ENCODE measurements at regions not wholly inside any gene's neighbourhood (a gene's known extent, or its start where the extent isn't known, plus 50 kb on each side); places are given as distances from the start of the nearest gene placed in this dataset.

GRCh38 chr6:98295515-98296175 lies 538.7 kb upstream of the POU3F2 start:
- Mint-ChIP-seq H3K27ac (no peak overlapping the region), H3K36me3 (no peaks in the 10 kb centered on the region), H3K4me3 (no peak overlapping the region), H3K27me3 (no peaks in the 10 kb centered on the region), H3K9me3 (peaks cover 0 to 4% of the 10 kb centered on the region in 2 donors), H3K4me1 (no peaks in the 10 kb centered on the region)
- ATAC-seq (replicated peaks) (no peak), DNase-seq (no peak)

- Mint-ChIP-seq H3K4me3 (no peak overlapping the region), H3K27me3 (no peaks in the 10 kb centered on the region), H3K9me3 (peaks cover 2 to 5% of the 10 kb centered on the region in 2 donors), H3K27ac (no peak overlapping the region), H3K4me1 (no peaks in the 10 kb centered on the region), H3K36me3 (no peaks in the 10 kb centered on the region)
- ATAC-seq (replicated peaks) = no peak
- no peak for DNase-seq
Measured at GRCh38 chr6:98308564-98308963, 525.8 kb upstream of the POU3F2 start.

DNA sequence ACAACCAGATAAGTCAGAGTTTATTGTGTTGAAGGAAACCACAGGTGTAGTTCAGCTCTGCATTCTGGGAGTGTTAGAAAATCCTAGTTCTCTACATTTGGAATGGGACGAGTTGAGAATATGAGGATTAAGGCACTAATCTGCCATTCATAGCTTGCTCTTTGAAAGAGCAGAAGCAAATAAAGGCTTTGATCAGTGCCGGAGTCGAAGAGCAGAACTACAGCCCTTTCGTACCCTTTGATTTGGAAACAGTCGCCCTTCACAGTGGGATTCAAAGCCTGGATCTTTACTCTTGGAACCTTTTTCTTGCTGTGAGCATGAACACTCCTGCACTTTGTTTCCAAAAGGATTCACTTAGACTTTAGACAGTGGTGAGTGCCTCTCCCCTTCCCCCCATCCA lies 523.9 kb upstream of the POU3F2 start:
- ATAC-seq (replicated peaks) (no peak), DNase-seq (no peak)
- H3K27ac Mint-ChIP-seq = no peak overlapping the region
- no peak overlapping the region for H3K4me3 Mint-ChIP-seq
- H3K9me3 Mint-ChIP-seq = peaks cover 2 to 5% of the 10 kb centered on the region in 2 donors
- no peaks in the 10 kb centered on the region for H3K36me3 Mint-ChIP-seq
- H3K27me3 Mint-ChIP-seq = no peaks in the 10 kb centered on the region
- H3K4me1 Mint-ChIP-seq = no peaks in the 10 kb centered on the region

GRCh38 chr6:98323605-98324004 lies 510.8 kb upstream of the POU3F2 start:
- H3K27me3 Mint-ChIP-seq = no peaks in the 10 kb centered on the region
- no peak overlapping the region for H3K4me3 Mint-ChIP-seq
- peaks cover 0 to 5% of the 10 kb centered on the region in 2 donors for H3K9me3 Mint-ChIP-seq
- no peaks in the 10 kb centered on the region for H3K4me1 Mint-ChIP-seq
- no peak for DNase-seq
- H3K36me3 Mint-ChIP-seq = no peaks in the 10 kb centered on the region
- no peak for ATAC-seq (replicated peaks)
- no peak overlapping the region for H3K27ac Mint-ChIP-seq

DNA sequence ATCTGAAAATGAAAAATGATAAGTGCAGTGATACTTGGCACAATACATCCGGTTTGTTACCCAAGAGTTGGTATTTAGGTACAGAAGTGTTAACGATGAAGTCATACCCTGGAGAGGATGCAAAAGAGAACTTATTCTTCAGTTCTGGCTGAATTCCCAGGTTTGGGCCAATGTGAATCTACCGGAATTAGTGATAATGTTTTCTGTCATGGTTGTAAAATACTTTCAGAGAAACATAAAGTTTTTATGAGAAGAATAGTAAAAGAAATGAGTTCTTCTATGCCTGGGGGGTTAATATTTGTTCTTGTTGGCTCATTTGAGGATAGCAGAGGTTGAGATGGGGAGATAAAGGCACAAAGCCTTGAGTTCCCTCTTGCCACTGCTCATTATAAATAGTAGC lies 509.9 kb upstream of the POU3F2 start:
- Mint-ChIP-seq H3K4me1 (no peaks in the 10 kb centered on the region), H3K9me3 (peaks cover 0 to 5% of the 10 kb centered on the region in 2 donors), H3K27me3 (no peaks in the 10 kb centered on the region), H3K27ac (no peak overlapping the region), H3K36me3 (no peaks in the 10 kb centered on the region), H3K4me3 (no peak overlapping the region)
- ATAC-seq (replicated peaks) (no peak), DNase-seq (no peak)

DNA sequence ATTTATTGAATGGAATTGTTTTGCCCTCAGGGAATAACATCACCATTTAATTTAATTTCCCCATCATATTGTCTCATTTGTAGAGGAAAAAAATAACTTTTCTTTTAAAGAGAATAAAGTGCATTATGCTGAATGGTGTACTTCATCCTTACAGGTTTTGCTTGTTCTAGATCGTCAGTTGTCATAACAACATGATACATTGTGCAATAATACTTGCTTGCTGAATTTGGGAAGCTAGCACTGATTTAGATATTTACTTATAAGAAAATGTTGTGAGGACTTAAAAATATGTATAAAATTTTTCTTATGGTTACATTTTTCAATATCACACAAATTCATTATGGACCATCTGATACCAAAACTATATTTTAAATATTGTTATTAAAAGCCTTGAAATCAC lies 509.0 kb upstream of the POU3F2 start:
- DNase-seq (no peak), ATAC-seq (replicated peaks) (no peak)
- Mint-ChIP-seq H3K9me3 (peaks cover 0 to 3% of the 10 kb centered on the region in 2 donors), H3K27me3 (no peaks in the 10 kb centered on the region), H3K4me3 (no peak overlapping the region), H3K4me1 (no peaks in the 10 kb centered on the region), H3K27ac (no peak overlapping the region), H3K36me3 (no peaks in the 10 kb centered on the region)

GRCh38 chr6:98333273-98333672 lies 501.1 kb upstream of the POU3F2 start:
- ATAC-seq (replicated peaks) (no peak), DNase-seq (no peak)
- Mint-ChIP-seq H3K27me3 (no peaks in the 10 kb centered on the region), H3K9me3 (peaks cover 0 to 2% of the 10 kb centered on the region in 2 donors), H3K36me3 (no peaks in the 10 kb centered on the region), H3K4me1 (no peaks in the 10 kb centered on the region), H3K27ac (no peak overlapping the region), H3K4me3 (no peak overlapping the region)

- ATAC-seq (replicated peaks) (no peak), DNase-seq (no peak)
- peaks cover 0 to 2% of the 10 kb centered on the region in 2 donors for H3K9me3 Mint-ChIP-seq
- no peaks in the 10 kb centered on the region for H3K27me3 Mint-ChIP-seq
- no peaks in the 10 kb centered on the region for H3K36me3 Mint-ChIP-seq
- H3K4me1 Mint-ChIP-seq = no peaks in the 10 kb centered on the region
- H3K4me3 Mint-ChIP-seq = no peak overlapping the region
- no peak overlapping the region for H3K27ac Mint-ChIP-seq
Measured at GRCh38 chr6:98335594-98335993, 498.8 kb upstream of the POU3F2 start.

DNA sequence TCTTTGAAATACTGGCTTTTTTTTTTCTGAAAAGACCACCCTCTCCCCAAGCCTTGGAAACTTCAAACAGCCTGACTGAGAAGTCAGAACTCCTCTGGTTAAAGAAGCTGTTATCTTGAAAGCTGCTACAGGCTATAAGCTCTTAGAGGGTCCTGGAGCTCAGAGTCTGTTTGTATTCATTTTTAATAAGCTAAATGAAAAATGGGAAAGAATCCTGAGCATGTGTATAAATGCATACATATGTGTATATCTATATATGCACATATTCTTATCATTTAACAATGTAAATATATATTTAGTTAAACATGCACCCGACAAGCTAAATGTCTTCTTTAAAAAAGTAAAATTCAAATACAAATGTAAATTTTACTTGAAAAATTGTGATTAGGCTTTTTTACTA lies 494.9 kb upstream of the POU3F2 start:
- no peaks in the 10 kb centered on the region for H3K27me3 Mint-ChIP-seq
- no peak overlapping the region for H3K27ac Mint-ChIP-seq
- ATAC-seq (replicated peaks) = no peak
- H3K4me3 Mint-ChIP-seq = no peak overlapping the region
- H3K36me3 Mint-ChIP-seq = no peaks in the 10 kb centered on the region
- peaks cover 0 to 2% of the 10 kb centered on the region in 2 donors for H3K9me3 Mint-ChIP-seq
- no peaks in the 10 kb centered on the region for H3K4me1 Mint-ChIP-seq
- DNase-seq = no peak

DNA sequence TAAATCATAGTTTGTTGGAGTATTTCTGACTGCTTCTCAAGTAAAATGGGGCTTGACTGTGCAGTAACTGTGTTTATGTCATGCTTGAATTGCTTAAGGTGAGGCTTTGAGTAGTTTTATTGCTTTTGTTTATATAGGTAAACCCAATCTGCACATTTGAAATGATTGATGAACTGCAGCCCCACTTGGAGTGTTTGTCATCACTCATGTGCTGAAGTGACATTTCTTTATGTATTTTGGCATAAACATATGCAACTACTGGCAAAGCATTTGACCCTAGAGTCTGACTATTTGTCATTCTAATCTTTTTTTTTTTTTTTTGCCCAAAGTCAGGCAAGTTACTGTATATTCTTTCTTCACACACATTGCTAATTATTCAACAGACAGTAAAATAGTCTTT lies 491.4 kb upstream of the POU3F2 start:
- DNase-seq = no peak
- Mint-ChIP-seq H3K4me3 (no peak overlapping the region), H3K9me3 (peaks cover 0 to 2% of the 10 kb centered on the region in 2 donors), H3K36me3 (no peaks in the 10 kb centered on the region), H3K27ac (no peak overlapping the region), H3K4me1 (no peaks in the 10 kb centered on the region), H3K27me3 (no peaks in the 10 kb centered on the region)
- no peak for ATAC-seq (replicated peaks)

DNA sequence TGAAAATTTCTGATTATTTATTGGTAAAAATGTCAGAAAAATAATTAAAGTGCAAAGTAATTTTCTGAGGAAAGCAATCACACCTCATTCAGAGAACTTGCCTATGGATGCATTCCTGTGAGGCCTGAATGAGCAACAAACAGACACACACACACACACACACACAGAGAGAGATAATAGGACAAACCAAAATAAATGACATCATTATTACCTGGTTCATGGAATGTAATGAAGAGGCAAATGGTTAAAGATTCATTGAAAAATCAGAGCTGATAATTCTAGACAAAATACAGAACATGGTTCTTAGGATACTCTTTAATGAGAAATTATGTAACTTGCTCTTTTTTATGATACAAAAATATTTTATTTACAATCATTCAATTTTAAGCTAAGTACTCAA lies 490.6 kb upstream of the POU3F2 start:
- no peak overlapping the region for H3K4me3 Mint-ChIP-seq
- ATAC-seq (replicated peaks) (no peak), DNase-seq (no peak)
- H3K4me1 Mint-ChIP-seq = no peaks in the 10 kb centered on the region
- H3K27me3 Mint-ChIP-seq = no peaks in the 10 kb centered on the region
- H3K27ac Mint-ChIP-seq = no peak overlapping the region
- no peaks in the 10 kb centered on the region for H3K9me3 Mint-ChIP-seq
- H3K36me3 Mint-ChIP-seq = no peaks in the 10 kb centered on the region

- no peaks in the 10 kb centered on the region for H3K27me3 Mint-ChIP-seq
- H3K4me3 Mint-ChIP-seq = no peak overlapping the region
- DNase-seq (no peak), ATAC-seq (replicated peaks) (no peak)
- no peaks in the 10 kb centered on the region for H3K4me1 Mint-ChIP-seq
- H3K9me3 Mint-ChIP-seq = peaks cover 0 to 2% of the 10 kb centered on the region in 2 donors
- no peaks in the 10 kb centered on the region for H3K36me3 Mint-ChIP-seq
- no peak overlapping the region for H3K27ac Mint-ChIP-seq
Measured at GRCh38 chr6:98352348-98352747, 482.0 kb upstream of the POU3F2 start.

DNA sequence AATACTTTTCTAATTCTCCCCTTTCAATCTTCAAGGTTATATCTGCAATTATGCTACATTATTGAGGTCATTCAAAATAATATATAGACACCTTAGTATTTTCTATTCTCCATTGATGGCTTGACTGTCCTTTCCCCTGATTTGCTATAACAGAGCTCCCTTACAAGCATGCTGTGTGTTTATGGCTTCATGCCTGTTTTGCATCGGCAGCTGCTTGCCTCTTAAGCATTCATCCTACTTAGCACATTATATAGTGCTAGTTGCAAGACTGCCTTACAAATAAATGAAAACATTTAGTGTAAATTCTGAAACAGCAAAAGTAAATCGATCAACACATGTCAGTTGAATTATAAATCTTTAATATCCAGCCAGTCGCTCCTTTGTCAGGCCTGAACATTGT lies 476.2 kb upstream of the POU3F2 start:
- no peaks in the 10 kb centered on the region for H3K36me3 Mint-ChIP-seq
- no peaks in the 10 kb centered on the region for H3K4me1 Mint-ChIP-seq
- DNase-seq (no peak), ATAC-seq (replicated peaks) (no peak)
- H3K27me3 Mint-ChIP-seq = no peaks in the 10 kb centered on the region
- H3K4me3 Mint-ChIP-seq = no peak overlapping the region
- H3K27ac Mint-ChIP-seq = no peak overlapping the region
- H3K9me3 Mint-ChIP-seq = no peaks in the 10 kb centered on the region

GRCh38 chr6:98366371-98366770 lies 468.0 kb upstream of the POU3F2 start:
- no peaks in the 10 kb centered on the region for H3K36me3 Mint-ChIP-seq

DNA sequence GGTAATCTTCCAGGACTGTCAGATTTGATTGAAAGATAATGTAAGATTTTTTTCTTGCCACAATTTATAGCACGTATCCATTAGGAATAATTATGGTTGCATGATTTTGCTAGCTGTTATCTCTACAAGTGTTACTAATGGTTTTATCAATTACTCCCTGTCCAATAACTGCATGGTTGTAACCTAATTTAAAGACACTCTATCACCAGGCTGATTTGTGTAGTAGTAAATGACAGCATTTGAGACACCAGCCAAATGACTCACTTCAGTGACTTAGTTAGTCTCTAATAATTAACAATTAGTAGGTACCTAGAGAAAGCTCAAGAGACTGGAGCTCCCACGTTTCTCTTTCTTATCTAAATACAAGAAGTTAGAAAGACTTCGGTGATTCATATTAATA lies 453.8 kb upstream of the POU3F2 start:
- Mint-ChIP-seq H3K36me3 (no peaks in the 10 kb centered on the region), H3K9me3 (peaks cover 8 to 13% of the 10 kb centered on the region in 2 donors), H3K4me3 (no peak overlapping the region), H3K27me3 (no peaks in the 10 kb centered on the region), H3K27ac (no peak overlapping the region), H3K4me1 (no peaks in the 10 kb centered on the region)
- no peak for DNase-seq
- ATAC-seq (replicated peaks) = no peak

More at GRCh38 chr6:98366371-98366770, 468.0 kb upstream of the POU3F2 start:
- no peak for ATAC-seq (replicated peaks)
- Mint-ChIP-seq H3K4me3 (no peak overlapping the region), H3K4me1 (no peaks in the 10 kb centered on the region), H3K27ac (no peak overlapping the region), H3K27me3 (no peaks in the 10 kb centered on the region), H3K9me3 (peaks cover 0 to 4% of the 10 kb centered on the region in 2 donors)
- DNase-seq = no peak

DNA sequence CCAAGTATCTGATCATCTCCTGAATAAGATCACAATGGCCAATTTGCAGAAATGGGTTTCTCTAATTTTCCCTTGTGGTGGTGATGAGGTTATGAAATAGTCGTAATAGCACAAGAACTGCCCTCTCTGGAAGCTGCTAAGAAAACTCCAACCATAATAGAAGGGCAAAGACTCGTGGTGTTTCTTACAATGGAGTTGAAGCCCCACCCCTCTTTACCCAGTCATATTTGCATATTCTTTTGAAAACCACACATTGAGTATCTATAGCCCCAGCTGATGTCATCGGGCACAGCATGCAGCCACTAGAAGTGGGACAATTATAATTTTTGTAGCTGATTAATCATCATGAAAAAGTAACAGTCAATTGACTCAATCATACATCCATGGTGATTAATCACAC lies 452.1 kb upstream of the POU3F2 start:
- Mint-ChIP-seq H3K4me3 (no peak overlapping the region), H3K9me3 (peaks cover 5 to 10% of the 10 kb centered on the region in 2 donors), H3K27ac (no peak overlapping the region), H3K36me3 (no peaks in the 10 kb centered on the region), H3K4me1 (no peaks in the 10 kb centered on the region), H3K27me3 (no peaks in the 10 kb centered on the region)
- ATAC-seq (replicated peaks) = no peak
- DNase-seq = no peak

All from stimulated activated naive B cell treated with anti-CD40 and anti-IgM and Interleukin-4, amounts not matched to agents 10 μg/mL and 1 μg/mL and 100 μg/mL, for 72 hours (primary cell).